K562 (cell line): ENCODE measurements at regions not wholly inside any gene's neighbourhood (a gene's known extent, or its start where the extent isn't known, plus 50 kb on each side); places are given as distances from the start of the nearest gene placed in this dataset.

Experiments used
- ATAC-seq: fragments of 200-7000 bp; cut with Tn5 transposase; 3 replicates; pipeline ENCODE4 v1.9.1; 2020; ENCODE audit warnings: moderate library complexity
- BruUV-seq: library from RNA; stranded (reverse); fragments of 400-500 nt; replicated peaks from 2 replicates; lab custom pipeline; 2021; lab: Mats Ljungman, UMichigan
- CTCF ChIA-PET: fragments of 300-600 bp; formaldehyde crosslinking; extraction: SDS; loops from one replicate; lab custom pipeline; 2021; ENCODE audit warnings: low intra/inter-chr PET ratio; lab: Yijun Ruan, JAX
- POLR2A ChIA-PET: fragments of 300-600, 350-650 bp; sonication (Branson Sonifier 250); formaldehyde crosslinking; extraction: SDS; loops from one replicate; lab custom pipeline; 2021; ENCODE audit warnings: antibody characterized with exemption, inconsistent platforms; lab: Yijun Ruan, JAX
- DNase-seq, 4 experiments: peaks; one replicate each; pipeline versions ENCODE4 v3.0.0 to v3.0.0-alpha.2; 2011 to 2018; ENCODE audit warnings: low spot score in 3 of 4, mixed read lengths in 3 of 4; ENCODE audit errors: extremely low read depth in 1 of 4
- FAIRE-seq: peaks from 2 replicates; lab custom pipeline; 2011; peaks lifted over from hg19 to GRCh38; lab: Jason Lieb, UNC
- H2AFZ ChIP-seq: 2 replicates; pipeline ENCODE4 v1.6.0; 2011; ENCODE audit warnings: low read depth, low read length, control low read depth, inconsistent platforms
- H3K27ac ChIP-seq: fragments of 200-600 bp; 3 replicates; pipeline ENCODE4 v1.8.0; 2011; ENCODE audit warnings: low read depth, mild to moderate bottlenecking, control low read depth, inconsistent platforms, low read length, moderate library complexity, mixed read lengths; ENCODE audit errors: extremely low read depth
- H3K27me3 ChIP-seq, 2 experiments: fragments of 300-600 bp in 1 of 2; 2 replicates in 1 of 2; 3 replicates in 1 of 2; pipeline versions ENCODE4 v1.6.0 to v1.8.0; 2011; ENCODE audit warnings: inconsistent platforms in 2 of 2, low read length in 2 of 2, mild to moderate bottlenecking in 1 of 2, mixed read lengths in 1 of 2, moderate library complexity in 1 of 2; ENCODE audit not compliant: control insufficient read depth in 2 of 2, insufficient read depth in 2 of 2
- H3K36me3 ChIP-seq: fragments of 300-600 bp; 3 replicates; pipeline ENCODE4 v1.8.0; 2011; ENCODE audit warnings: mild to moderate bottlenecking, low read length, inconsistent platforms; ENCODE audit not compliant: control insufficient read depth, insufficient read depth
- H3K4me1 ChIP-seq, 2 experiments: fragments of 200-600 bp in 1 of 2; replicated peaks in 1 of 2; 2 replicates in 1 of 2; 3 replicates in 1 of 2; pipeline versions ENCODE4 v1.5.1 to v1.8.0; 2011; ENCODE audit warnings: inconsistent platforms in 2 of 2, low read length in 2 of 2, mild to moderate bottlenecking in 1 of 2, mixed read lengths in 1 of 2, moderate library complexity in 1 of 2; ENCODE audit not compliant: control insufficient read depth in 2 of 2, insufficient read depth in 2 of 2
- H3K4me2 ChIP-seq: 2 replicates; pipeline ENCODE4 v1.6.1; 2011; ENCODE audit warnings: low read length, control low read depth, inconsistent platforms, mixed read lengths; ENCODE audit not compliant: insufficient read depth
- H3K4me3 ChIP-seq: fragments of 200-600 bp; sonication (generic), shearing (Covaris generic); 2 replicates; pipeline ENCODE4 v1.5.1; 2016; ENCODE audit warnings: control low read depth, inconsistent platforms
- H3K79me2 ChIP-seq: fragments of 200-600 bp; 3 replicates; pipeline ENCODE4 v1.8.0; 2011; ENCODE audit warnings: low read length, inconsistent platforms; ENCODE audit not compliant: control insufficient read depth, insufficient read depth
- H3K9ac ChIP-seq, 2 experiments: 2 replicates each; pipeline versions ENCODE4 v1.6.0 to v1.6.1; 2011; ENCODE audit warnings: low read depth in 2 of 2, low read length in 2 of 2, control low read depth in 1 of 2, inconsistent platforms in 1 of 2, mild to moderate bottlenecking in 1 of 2, mixed read lengths in 1 of 2; ENCODE audit not compliant: insufficient read depth in 1 of 2
- H3K9me1 ChIP-seq: one replicate; pipeline ENCODE4 v1.6.0; 2011; ENCODE audit warnings: inconsistent platforms, mild to moderate bottlenecking, low read length, moderate library complexity; ENCODE audit not compliant: control insufficient read depth, insufficient read depth
- H3K9me3 ChIP-seq: replicated peaks from 2 replicates; pipeline ENCODE4 v1.5.1; 2011; ENCODE audit warnings: low read depth, low read length, inconsistent platforms; ENCODE audit not compliant: control insufficient read depth, insufficient read depth
- H4K20me1 ChIP-seq: replicated peaks from 2 replicates; pipeline ENCODE4 v1.6.1; 2011; ENCODE audit warnings: low read length, inconsistent platforms, mixed read lengths; ENCODE audit not compliant: control insufficient read depth, insufficient read depth
- EP400 ChIP-seq: fragments of 450-650 bp; IDR thresholded peaks from 2 replicates; pipeline ENCODE4 v1.6.1; 2017; ENCODE audit warnings: antibody characterized with exemption, mild to moderate bottlenecking, moderate library complexity
- HBP1 ChIP-seq: fragments of 450-650 bp; formaldehyde crosslinking; IDR thresholded peaks from 2 replicates; pipeline ENCODE4 v1.4.0; 2022; ENCODE audit warnings: missing genetic modification characterization
- KDM5B ChIP-seq: fragments of 200-600 bp; sonication (generic); IDR thresholded peaks from 2 replicates; pipeline ENCODE4 v1.6.1; 2012; ENCODE audit warnings: low read depth, mild to moderate bottlenecking, moderate library complexity, low read length, control low read depth, inconsistent platforms; ENCODE audit not compliant: insufficient replicate concordance
- POLR2G ChIP-seq: fragments of 200-400 bp; formaldehyde crosslinking; IDR thresholded peaks from 2 replicates; pipeline ENCODE4 v1.6.1; 2017; ENCODE audit warnings: low read depth, mild to moderate bottlenecking, antibody characterized with exemption, low read length, moderate library complexity
- RFX7 ChIP-seq: fragments of 250-450 bp; sonication (Bioruptor Pico); IDR thresholded peaks from 2 replicates; pipeline ENCODE4 v1.5.1; 2021; ENCODE audit warnings: mild to moderate bottlenecking
- TRIM28 ChIP-seq: fragments of 450-650 bp; IDR thresholded peaks from 2 replicates; pipeline ENCODE4 v1.6.1; 2017
- ZNF184 ChIP-seq: sonication (generic); formaldehyde crosslinking; IDR thresholded peaks from 2 replicates; pipeline ENCODE4 v1.5.0; 2020; ENCODE audit warnings: missing genetic modification reagents
- ZNF253 ChIP-seq: fragments of 250-450 bp; sonication (Bioruptor Pico); conservative IDR thresholded peaks from 2 replicates; pipeline ENCODE4 v1.6.1; 2021; ENCODE audit warnings: mild to moderate bottlenecking
- ZNF57 ChIP-seq: fragments of 450-650 bp; formaldehyde crosslinking; IDR thresholded peaks from 2 replicates; pipeline ENCODE4 v1.4.0; 2020; ENCODE audit warnings: mild to moderate bottlenecking, moderate library complexity
- ZNF76 ChIP-seq: fragments of 250-450 bp; sonication (Bioruptor Pico); IDR thresholded peaks from 2 replicates; pipeline ENCODE4 v1.4.0; 2020; ENCODE audit warnings: mild to moderate bottlenecking, moderate library complexity, borderline replicate concordance
- WGBS: fragments of 100-300 bp; shearing (Covaris generic); methylation state at CpG from one replicate; pipeline ENCODE4 v1.1.6; 2016; ENCODE audit warnings: low coverage, mixed read lengths; ENCODE audit not compliant: insufficient coverage; ENCODE audit errors: missing lambda C conversion rate; 5-methylcytosine and 5-hydroxymethylcytosine counted together
- in situ Hi-C: fragments of 300-500 bp; cut with MboI; formaldehyde crosslinking; loops from 4 replicates; pipeline ENCODE4 v1.15.0; 2018; ENCODE audit warnings: inconsistent platforms, mixed read lengths
- intact Hi-C: fragments of 100-400 bp; cut with micrococcal nuclease; formaldehyde crosslinking; loops from 2 replicates; pipeline ENCODE4 v1.14.2; 2022
- TF ChIP-seq, protein P1 (sequence below), 2 experiments: fragments of 450-650 bp in 1 of 2; sonication (generic) in 1 of 2; formaldehyde crosslinking in 1 of 2; IDR thresholded peaks in 1 of 2; conservative IDR thresholded peaks in 1 of 2; 2 replicates each; pipeline versions ENCODE4 v1.6.1 to v1.8.1; 2016 to 2023; ENCODE audit warnings: mild to moderate bottlenecking in 2 of 2, moderate library complexity in 2 of 2, inconsistent platforms in 1 of 2, missing genetic modification reagents in 1 of 2
- TF ChIP-seq, protein P2 (sequence below): fragments of 450-650 bp; IDR thresholded peaks from 2 replicates; pipeline ENCODE4 v1.6.1; 2014; ENCODE audit warnings: low read depth, mild to moderate bottlenecking, moderate library complexity, borderline replicate concordance
- TF ChIP-seq, protein P3 (sequence below), 2 experiments: IDR thresholded peaks; 2 replicates each; pipeline ENCODE4 v1.6.1; 2011; ENCODE audit warnings: borderline replicate concordance in 1 of 2, control low read depth in 1 of 2, low read depth in 1 of 2, low read length in 1 of 2, mild to moderate bottlenecking in 1 of 2, mixed read lengths in 1 of 2, moderate library complexity in 1 of 2; ENCODE audit not compliant: insufficient read depth in 1 of 2, insufficient read length in 1 of 2, poor library complexity in 1 of 2, severe bottlenecking in 1 of 2; ENCODE audit errors: extremely low read depth in 1 of 2

DNA sequence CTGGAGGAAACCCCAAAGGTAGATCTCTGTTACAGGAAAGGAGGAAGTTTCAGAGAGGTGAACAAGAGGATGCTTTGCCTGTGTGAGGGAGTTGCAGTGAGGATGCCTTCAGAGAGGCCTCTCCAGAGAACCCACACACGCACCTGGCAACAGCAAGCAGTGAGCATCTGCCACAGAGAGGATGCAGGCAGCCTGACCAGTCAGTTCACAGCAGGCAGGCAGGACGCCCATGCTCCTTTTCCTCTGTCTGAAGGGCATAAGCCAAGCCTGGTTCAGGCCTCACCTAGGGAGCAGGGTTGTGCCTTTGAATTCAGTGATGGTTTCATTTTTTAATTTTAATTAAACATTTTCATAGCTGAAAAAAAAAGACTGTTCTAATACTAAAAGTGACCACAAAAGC lies 346.0 kb upstream of the MARCKS start:
- intact Hi-C loops (no loop called here), in situ Hi-C loops (no loop called here)
- Histone ChIP-seq H3K9me3 (no peaks in the 10 kb centered on the region), H2AFZ (no peak overlapping the region), H3K27me3 (no peaks in the 10 kb centered on the region; a peak in 1 of 5 replicates), H3K4me2 (no peak overlapping the region), H3K9me1 (no peaks in the 10 kb centered on the region), H3K36me3 (no peaks in the 10 kb centered on the region), H3K27ac (no peak overlapping the region), H3K4me1 (no peaks in the 10 kb centered on the region), H3K79me2 (no peaks in the 10 kb centered on the region), H4K20me1 (no peaks in the 10 kb centered on the region), H3K4me3 (no peak overlapping the region), H3K9ac (no peak overlapping the region)
- TF ChIP-seq, protein P1, sequence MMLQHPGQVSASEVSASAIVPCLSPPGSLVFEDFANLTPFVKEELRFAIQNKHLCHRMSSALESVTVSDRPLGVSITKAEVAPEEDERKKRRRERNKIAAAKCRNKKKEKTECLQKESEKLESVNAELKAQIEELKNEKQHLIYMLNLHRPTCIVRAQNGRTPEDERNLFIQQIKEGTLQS (IDR thresholded peaks at IDR 0.05) = no peak
- TF ChIP-seq, protein P1 (CRISPR knock-in tag; conservative IDR thresholded peaks at IDR 0.05) = no peak
- TF ChIP-seq ZNF76 (CRISPR knock-in tag) (no peak), RFX7 (CRISPR knock-in tag) (no peak), ZNF253 (no peak), EP400 (no peak), KDM5B (no peak), HBP1 (CRISPR knock-in tag) (no peak), TRIM28 (no peak), ZNF57 (no peak), POLR2G (no peak), ZNF184 (no peak)
- TF ChIP-seq, protein P2, sequence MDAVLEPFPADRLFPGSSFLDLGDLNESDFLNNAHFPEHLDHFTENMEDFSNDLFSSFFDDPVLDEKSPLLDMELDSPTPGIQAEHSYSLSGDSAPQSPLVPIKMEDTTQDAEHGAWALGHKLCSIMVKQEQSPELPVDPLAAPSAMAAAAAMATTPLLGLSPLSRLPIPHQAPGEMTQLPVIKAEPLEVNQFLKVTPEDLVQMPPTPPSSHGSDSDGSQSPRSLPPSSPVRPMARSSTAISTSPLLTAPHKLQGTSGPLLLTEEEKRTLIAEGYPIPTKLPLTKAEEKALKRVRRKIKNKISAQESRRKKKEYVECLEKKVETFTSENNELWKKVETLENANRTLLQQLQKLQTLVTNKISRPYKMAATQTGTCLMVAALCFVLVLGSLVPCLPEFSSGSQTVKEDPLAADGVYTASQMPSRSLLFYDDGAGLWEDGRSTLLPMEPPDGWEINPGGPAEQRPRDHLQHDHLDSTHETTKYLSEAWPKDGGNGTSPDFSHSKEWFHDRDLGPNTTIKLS = no peak
- TF ChIP-seq, protein P3, sequence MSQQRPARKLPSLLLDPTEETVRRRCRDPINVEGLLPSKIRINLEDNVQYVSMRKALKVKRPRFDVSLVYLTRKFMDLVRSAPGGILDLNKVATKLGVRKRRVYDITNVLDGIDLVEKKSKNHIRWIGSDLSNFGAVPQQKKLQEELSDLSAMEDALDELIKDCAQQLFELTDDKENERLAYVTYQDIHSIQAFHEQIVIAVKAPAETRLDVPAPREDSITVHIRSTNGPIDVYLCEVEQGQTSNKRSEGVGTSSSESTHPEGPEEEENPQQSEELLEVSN (IDR thresholded peaks at IDR 0.05; ENCODE audit: borderline replicate concordance in 1 of 2, extremely low read depth in 1 of 2, insufficient read depth in 1 of 2, insufficient read length in 1 of 2, low read depth in 1 of 2, low read length in 1 of 2, poor library complexity in 1 of 2, severe bottlenecking in 1 of 2) = no peak
- ATAC-seq (no peak), FAIRE-seq (no peak), DNase-seq (no peak)
- ChIA-PET CTCF (no interaction called here), POLR2A (no interaction called here)
- 0% methylated on average over 2 of the region's 2 CpGs for WGBS
- no TSS peak for BruUV-seq
